Testis (tissue), 2 donors: ENCODE measurements at regions not wholly inside any gene's neighbourhood (a gene's known extent, or its start where the extent isn't known, plus 50 kb on each side); places are given as distances from the start of the nearest gene placed in this dataset.

ENCODE experiments used
- POLR2A ChIP-seq: fragments of 450-650 bp; IDR thresholded peaks from one replicate; pipeline ENCODE4 v1.6.1; 2017; ENCODE audit warnings: antibody characterized with exemption, mild to moderate bottlenecking, moderate library complexity
- TF ChIP-seq, protein P1 (sequence below), 3 experiments: fragments of 450-650 bp in 2 of 3; fragments of 200-600 bp in 1 of 3; sonication (generic) in 1 of 3; IDR thresholded peaks; one replicate each; pipeline ENCODE4 v1.5.1; 2016 to 2019; ENCODE audit warnings: antibody characterized with exemption in 3 of 3, mild to moderate bottlenecking in 2 of 3, moderate library complexity in 1 of 3

DNA sequence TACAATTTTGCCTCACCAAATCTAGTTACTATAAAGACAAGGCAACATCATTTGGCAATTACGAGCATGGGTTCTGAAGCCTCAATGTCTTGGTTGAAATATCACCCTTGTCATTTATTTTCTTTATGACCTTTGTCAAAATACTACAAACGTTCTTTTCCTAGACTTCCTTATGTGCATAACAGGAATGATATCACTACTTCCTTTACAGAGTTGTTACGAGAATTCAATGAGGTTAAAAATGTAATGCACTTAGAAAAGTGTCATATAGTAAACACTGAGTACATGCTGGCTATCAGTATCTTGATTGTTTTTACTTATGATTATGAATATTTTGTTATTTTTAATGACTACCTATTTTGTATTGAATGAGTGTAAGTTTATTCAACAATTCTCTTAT, 640.9 kb upstream of the CCNG1 start:
- TF ChIP-seq, protein P1, sequence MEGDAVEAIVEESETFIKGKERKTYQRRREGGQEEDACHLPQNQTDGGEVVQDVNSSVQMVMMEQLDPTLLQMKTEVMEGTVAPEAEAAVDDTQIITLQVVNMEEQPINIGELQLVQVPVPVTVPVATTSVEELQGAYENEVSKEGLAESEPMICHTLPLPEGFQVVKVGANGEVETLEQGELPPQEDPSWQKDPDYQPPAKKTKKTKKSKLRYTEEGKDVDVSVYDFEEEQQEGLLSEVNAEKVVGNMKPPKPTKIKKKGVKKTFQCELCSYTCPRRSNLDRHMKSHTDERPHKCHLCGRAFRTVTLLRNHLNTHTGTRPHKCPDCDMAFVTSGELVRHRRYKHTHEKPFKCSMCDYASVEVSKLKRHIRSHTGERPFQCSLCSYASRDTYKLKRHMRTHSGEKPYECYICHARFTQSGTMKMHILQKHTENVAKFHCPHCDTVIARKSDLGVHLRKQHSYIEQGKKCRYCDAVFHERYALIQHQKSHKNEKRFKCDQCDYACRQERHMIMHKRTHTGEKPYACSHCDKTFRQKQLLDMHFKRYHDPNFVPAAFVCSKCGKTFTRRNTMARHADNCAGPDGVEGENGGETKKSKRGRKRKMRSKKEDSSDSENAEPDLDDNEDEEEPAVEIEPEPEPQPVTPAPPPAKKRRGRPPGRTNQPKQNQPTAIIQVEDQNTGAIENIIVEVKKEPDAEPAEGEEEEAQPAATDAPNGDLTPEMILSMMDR (IDR thresholded peaks at IDR 0.05) = no peak
- TF ChIP-seq POLR2A = no peak
